NCI-H69 (cell line): ENCODE measurements at regions not wholly inside any gene's neighbourhood (a gene's known extent, or its start where the extent isn't known, plus 50 kb on each side); places are given as distances from the start of the nearest gene placed in this dataset.
"Not testable (repeated sequence)": the region's sequence is repeated elsewhere in the genome, so short reads cannot be mapped to it uniquely, and the experiment has no call there.

Experiments
- DNase-seq: peaks from one replicate; lab custom pipeline; 2025; lab: John Stamatoyannopoulos, UW

DNA sequence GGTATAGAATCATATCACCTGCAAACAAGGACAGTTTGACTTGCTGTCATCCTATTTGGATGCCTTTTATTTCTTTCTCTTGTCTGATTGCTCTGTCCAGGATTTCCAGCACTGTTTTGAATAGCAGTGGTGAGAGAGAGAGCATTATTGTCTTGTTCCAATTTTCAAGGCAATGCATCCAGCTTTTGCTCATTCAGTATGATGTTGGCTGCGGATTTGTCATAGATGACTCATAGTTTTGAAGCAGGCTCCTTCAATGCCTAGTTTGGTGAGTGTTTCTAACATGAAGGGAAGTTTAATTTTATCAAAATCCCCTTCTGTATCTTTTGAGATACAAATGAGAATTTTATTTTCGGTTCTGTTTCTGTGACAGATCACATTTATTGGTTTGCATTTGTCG lies 518.9 kb downstream of the PCDH11X start:
- DNase-seq: not testable (repeated sequence)

DNA sequence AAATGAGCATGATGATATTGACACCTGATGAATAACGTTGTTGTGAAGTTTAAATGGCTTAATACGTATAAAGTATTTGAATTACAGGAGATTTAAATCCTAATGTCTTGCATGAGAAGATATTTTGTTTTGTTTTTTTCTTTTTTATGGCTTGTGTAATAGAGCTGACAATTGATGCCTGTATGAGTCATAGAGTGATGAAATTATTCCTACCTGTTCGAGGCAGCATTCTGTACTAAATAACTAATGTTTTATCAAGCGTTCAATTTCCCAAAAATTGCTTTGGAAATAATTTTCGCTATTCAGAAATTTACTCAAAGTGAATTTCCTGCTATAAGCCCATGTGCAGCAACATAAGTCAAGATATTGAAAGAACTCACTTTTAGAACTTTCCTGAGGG lies 554.0 kb downstream of the PCDH11X start:
- not testable (repeated sequence) for DNase-seq

DNA sequence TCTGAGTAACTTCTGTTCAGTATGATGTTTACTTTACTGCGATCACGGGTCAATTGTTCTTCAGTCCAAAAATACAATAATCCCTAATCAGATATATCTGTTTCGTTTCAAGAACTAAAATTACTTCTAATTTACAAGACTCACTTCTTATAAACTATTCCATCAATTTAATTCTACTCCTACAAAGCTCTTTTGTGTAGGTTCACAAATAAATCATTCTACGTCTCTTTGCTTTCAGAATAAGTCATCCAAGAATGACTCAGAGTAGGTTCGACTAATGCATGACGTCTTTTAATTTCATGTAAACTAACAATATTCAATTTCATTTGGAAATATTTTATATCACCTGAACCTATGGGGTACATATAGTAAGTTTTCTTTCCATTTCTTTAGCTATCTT lies 571.9 kb downstream of the PCDH11X start:
- DNase-seq: not testable (repeated sequence)

DNA sequence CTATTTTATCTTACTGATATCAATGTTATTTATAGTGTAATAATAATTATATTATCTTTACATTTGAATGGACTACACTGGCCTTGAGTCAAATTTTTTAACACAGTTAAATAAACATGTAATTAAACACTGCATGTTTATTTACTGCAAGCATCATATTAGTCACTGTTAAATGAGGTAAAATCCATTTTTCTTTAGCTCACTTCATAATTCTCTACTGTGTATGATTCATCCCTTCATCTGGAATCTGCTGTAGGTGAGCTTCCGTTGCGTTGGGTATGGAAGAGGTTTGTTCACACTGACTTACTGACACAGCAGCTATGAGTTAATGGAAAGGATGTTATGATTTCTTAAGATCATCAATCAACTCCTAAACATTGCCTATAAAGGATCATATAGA lies 572.3 kb downstream of the PCDH11X start:
- DNase-seq: no peak
